HG03103 (cell line): ENCODE measurements at regions not wholly inside any gene's neighbourhood (a gene's known extent, or its start where the extent isn't known, plus 50 kb on each side); places are given as distances from the start of the nearest gene placed in this dataset.

Source experiments
- ATAC-seq: cut with Tn5 transposase; IDR thresholded peaks from one replicate; pipeline ENCODE4 v1.9.1; 2021; ENCODE audit warnings: low read depth; ENCODE audit not compliant: unreplicated experiment

DNA sequence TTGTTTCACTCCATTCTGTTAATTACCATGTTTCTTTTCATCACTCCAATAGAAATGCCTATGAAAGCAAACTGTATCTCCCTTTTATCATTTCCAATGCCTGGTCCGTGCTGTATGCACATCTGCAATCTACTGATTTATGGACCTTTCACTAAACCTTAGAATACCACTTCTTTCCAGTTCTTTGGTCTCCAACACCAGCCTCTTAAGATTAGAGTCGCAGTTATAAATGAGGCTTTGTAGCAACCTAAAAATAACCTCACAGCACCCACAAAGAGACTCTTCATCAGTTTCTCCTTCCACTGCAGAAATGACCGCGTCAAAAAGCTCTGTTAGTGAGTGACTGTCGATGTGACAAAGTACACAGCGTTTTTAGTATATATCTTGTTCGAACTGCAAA, 282.6 kb downstream of the ADGRA3 start:
- ATAC-seq, result no peak

DNA sequence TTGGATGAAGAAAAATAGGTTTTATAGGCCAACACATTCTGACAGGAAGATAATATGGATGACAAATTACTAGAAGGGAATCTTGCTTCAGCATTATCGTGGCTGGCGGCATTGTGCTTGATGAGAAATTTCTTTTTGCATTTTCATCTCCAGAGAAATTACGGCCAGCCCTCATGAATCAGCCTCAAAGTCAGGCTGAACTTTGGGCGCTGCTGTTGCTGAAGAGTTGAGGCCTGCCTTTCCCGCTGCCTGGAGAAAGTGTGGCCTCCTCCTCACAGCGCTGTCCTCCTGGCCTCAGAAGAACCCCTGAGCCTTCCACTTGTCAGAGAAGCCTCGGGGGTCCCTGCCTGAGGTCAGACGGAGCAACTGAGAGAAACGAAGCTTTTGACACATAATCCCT, 272.4 kb upstream of the KCNIP4 start:
- no peak for ATAC-seq

- no peak for ATAC-seq
Measured at GRCh38 chr4:22217480-22217879, 268.9 kb upstream of the KCNIP4 start.

DNA sequence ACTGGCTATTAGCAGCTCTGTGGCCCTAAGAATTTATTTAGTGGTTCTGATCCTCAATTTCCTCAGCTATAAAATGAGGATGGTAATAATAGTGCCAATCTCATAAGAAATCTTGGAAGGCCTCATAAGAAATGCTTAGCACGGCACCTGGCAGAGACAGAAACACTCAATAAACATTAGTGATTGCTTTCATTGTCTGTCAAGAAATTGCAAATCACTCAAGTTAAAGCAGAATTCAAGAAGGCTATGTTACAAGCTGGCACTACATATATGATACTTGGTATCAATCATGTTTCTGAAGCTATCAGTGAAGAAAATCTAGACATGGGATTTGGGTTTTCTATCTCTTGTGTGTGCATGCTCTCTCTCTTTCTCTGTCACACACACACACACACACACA, 267.7 kb upstream of the KCNIP4 start:
- no peak for ATAC-seq

DNA sequence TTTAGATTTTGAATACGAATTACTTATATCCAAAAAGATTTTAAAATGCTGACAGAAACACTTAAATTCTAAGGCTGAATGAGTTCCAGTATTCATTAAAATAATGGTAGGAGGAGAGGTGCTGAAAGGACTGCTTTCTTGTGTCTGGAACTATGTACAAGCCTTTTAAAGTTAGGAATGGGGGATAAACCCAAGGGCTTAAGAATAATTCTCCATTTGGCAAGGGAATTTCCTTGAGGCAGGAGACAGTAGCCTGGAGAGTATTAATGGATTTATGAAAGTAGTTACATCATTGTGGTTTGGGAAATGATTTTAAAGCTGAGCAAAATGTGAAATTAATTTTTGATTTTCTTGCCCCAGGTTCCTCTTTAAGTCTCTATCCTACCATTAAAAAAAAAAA, 266.5 kb upstream of the KCNIP4 start:
- no peak for ATAC-seq

GRCh38 chr4:22203711-22204011, 255.1 kb upstream of the KCNIP4 start:
- ATAC-seq, result no peak

GRCh38 chr4:22202975-22203710, 254.6 kb upstream of the KCNIP4 start:
- no peak for ATAC-seq

GRCh38 chr4:22202246-22202974, 253.8 kb upstream of the KCNIP4 start:
- no peak for ATAC-seq

DNA sequence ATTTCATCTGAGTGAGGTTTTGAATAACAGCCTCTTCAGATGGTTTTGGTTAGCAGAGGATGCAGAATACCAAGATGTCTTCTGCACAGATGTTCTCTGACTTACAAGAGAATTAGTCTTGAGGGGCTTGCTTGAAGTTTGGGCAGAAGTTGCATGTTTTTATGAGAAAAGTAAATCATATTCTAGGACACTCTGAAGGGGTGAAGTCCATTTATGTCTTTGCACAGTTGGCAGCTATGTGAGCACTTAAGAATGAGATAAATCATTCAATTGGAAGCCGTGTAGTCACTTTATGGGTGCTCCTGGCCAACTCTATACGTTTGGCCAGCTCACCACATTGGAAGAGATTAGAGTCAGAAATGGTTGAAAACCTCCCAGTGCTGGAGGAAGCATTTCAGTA, 252.7 kb upstream of the KCNIP4 start:
- ATAC-seq, result no peak

DNA sequence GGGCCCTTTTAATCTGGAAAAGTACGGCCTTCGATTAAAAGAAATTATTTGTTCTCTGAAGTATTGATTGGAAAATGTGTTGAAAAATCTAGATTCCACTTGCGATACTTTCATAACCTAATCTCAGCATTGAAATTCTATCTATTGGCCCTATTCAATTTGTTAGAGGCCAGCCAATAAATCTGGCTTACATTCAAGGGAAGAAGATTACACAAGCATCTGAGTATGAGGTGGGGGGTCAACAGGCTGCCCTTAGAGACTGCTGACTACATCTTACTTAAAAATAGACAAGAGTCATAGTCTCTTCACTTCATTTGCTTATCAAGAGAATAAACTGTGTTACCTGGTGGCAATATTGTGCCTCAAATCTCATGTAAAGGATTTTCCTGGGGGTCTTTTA, 248.0 kb upstream of the KCNIP4 start:
- ATAC-seq, result no peak

- no peak for ATAC-seq
Measured at GRCh38 chr4:22192084-22192511, 243.5 kb upstream of the KCNIP4 start.

GRCh38 chr4:22191565-22191964, 243.0 kb upstream of the KCNIP4 start:
- no peak for ATAC-seq

- ATAC-seq, result no peak
Measured at GRCh38 chr4:22190855-22191254, 242.3 kb upstream of the KCNIP4 start.

DNA sequence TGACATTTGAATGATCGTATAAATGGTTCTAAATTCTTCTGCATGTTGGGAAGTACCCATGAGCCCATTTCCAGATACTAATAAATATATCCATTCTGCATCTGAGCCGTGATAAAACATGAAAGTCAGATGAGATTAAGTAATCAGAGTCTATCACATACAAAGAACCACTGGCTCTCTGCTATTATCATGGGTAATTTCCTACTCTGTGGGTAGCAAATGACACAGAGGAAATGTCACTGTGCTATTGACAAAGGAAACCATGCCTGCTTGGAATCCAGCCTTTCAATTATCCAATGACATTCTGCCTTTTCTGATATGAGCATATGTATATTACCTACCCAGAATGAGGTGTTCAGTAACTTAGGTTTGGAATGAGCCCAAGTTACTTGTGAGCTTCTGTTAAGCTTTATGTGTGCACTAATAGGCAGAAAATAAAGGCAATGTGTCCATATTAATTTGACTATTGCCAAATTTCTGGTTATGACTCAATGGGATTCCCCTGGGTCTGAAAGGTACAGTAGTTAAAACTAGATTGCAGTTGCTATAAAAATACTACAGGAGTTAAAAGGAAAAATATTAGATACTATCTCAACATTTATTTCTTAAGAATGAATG, 238.7 kb upstream of the KCNIP4 start:
- ATAC-seq, result no peak

DNA sequence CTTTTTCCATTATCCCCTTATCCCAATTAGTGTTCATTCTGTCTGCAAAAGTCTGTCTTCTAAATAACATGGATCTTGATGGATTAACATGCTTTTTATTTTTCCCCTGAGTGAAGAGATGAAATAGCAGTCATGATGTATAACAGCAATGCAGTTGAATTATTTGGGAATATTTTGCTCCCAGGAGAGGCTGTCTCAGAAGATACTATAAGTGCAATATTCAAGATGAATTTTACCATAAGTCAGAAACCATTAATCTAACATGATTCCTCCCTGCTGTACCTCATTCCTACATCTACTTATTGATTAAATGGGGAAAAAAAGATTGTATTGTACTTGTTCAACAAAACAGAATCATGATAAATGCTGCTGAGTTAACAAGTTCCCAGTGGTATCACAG, 233.2 kb upstream of the KCNIP4 start:
- no peak for ATAC-seq

- no peak for ATAC-seq
Measured at GRCh38 chr4:22179124-22179874, 230.7 kb upstream of the KCNIP4 start.

DNA sequence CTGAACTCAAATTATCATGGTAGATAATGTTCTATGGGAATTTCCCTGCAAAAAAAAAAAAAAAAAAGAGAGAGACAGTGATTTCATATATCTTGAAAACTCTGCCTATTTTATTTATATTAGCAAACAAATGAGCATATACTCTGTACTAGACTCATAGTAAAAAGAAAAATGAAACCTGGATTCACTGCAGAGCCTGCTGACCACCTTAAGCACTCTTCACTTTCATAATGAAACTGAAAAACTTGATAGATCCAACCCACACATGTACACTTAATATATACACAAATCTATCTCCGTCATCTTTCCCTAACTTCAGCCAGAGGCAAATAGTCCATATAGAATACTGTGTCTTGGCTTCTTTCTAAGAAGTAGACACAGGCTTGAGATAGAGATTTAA, 226.1 kb upstream of the KCNIP4 start:
- ATAC-seq, result no peak

DNA sequence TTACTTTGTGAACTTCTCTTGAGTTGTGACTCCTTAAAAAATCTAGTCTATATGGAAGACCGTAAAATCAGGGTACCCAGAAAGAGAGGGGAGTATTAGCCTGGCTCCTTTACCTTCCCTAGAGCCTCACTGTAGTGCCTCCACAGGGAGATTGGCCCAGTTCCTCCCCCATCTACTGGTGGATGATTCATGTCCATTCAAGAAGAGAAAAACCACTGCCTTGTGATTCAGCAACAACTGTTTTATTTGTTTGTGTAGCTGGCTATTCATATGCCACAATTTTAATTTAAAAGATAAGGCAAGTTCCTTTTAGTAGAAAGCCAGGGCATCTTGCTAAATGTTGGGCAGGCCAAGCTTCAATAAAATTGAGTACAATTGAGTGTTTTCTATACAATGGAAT, 221.8 kb upstream of the KCNIP4 start:
- ATAC-seq, result no peak

DNA sequence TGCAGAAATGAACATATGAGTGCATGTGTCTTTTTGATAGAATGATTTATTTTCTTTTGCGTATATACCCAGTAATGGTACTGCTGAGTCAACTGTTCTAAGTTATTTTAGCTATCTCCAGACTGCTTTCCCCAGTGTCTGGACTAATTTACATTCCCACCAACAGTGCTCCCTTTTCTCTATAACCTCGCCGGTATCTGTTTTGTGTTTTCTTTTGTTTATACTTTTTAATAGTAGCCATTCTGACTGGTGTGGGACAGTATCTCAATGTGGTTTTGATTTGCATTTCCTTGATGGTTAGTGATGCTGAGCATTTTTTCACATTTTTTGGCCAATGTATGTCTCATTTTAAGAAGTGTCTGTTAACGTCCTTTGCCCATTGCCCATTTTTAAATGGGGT, 218.6 kb upstream of the KCNIP4 start:
- no peak for ATAC-seq

DNA sequence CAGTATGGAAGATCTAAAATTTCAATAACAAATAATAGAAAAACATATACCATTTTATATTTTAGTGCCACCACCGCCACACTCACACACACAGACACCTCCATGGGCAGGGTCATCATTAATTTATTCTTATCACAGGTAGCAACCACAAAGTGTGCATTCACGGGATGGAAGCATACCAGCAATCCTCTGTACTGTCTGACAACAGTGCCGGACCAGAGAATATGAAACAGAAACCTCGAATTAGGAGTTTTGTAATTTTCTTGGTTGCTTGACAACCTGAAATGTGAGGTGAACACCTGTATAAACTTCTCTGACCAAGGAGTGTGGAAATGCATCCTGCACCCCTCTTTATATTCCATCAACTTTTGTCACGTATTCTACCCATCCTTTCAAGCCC, 213.9 kb upstream of the KCNIP4 start:
- no peak for ATAC-seq

DNA sequence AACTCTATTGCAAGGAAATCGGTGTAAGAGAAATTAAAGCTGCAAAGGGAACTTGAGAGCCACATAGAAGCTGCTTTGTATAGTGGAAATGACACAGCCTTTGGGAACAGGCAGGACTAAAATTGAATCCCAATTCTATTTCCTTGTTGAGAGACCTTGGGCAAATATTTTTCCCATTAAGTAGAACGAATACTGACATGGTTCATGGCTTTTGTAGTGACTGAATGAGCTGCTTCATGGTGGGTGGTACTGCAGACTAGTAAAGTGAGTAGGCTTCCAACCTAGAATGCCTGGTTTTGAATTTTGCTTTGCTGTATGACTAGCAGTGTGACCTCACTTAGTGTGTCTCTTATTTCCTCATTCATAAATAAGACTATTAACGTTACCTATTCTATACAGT, 182.2 kb upstream of the KCNIP4 start:
- no peak for ATAC-seq
